ENCODE measurements at regions not wholly inside any gene's neighbourhood (a gene's known extent, or its start where the extent isn't known, plus 50 kb on each side); places are given as distances from the start of the nearest gene placed in this dataset.

GRCh38 chr2:199660167-199660566 lies 190.8 kb downstream of the FTCDNL1 start:
- H3K27ac ChIP-seq, result no peak overlapping the region
- no peaks in the 10 kb centered on the region for H3K4me1 ChIP-seq
- no peaks in the 10 kb centered on the region for H3K36me3 ChIP-seq (ENCODE audit: control insufficient read depth, insufficient read depth, low read length)
- H2AFZ ChIP-seq, result no peak overlapping the region
- TF ChIP-seq, protein P1, sequence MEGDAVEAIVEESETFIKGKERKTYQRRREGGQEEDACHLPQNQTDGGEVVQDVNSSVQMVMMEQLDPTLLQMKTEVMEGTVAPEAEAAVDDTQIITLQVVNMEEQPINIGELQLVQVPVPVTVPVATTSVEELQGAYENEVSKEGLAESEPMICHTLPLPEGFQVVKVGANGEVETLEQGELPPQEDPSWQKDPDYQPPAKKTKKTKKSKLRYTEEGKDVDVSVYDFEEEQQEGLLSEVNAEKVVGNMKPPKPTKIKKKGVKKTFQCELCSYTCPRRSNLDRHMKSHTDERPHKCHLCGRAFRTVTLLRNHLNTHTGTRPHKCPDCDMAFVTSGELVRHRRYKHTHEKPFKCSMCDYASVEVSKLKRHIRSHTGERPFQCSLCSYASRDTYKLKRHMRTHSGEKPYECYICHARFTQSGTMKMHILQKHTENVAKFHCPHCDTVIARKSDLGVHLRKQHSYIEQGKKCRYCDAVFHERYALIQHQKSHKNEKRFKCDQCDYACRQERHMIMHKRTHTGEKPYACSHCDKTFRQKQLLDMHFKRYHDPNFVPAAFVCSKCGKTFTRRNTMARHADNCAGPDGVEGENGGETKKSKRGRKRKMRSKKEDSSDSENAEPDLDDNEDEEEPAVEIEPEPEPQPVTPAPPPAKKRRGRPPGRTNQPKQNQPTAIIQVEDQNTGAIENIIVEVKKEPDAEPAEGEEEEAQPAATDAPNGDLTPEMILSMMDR (IDR thresholded peaks at IDR 0.05), result no peak
- H3K9me3 ChIP-seq (ENCODE audit: control insufficient read depth, low read length), result no peaks in the 10 kb centered on the region
- H3K4me3 ChIP-seq (ENCODE audit: low read depth, low read length), result no peak overlapping the region
- H3K4me2 ChIP-seq (ENCODE audit: low read length), result no peak overlapping the region
- no peaks in the 10 kb centered on the region for H3K27me3 ChIP-seq (ENCODE audit: control insufficient read depth, insufficient read depth, low read length)
- no peaks in the 10 kb centered on the region for H3K79me2 ChIP-seq
- no peak overlapping the region for H3K9ac ChIP-seq

GRCh38 chr2:199659207-199659606 lies 191.8 kb downstream of the FTCDNL1 start:
- no peak overlapping the region for H2AFZ ChIP-seq
- H3K4me3 ChIP-seq (ENCODE audit: low read depth, low read length), result no peak overlapping the region
- H3K9me3 ChIP-seq (ENCODE audit: control insufficient read depth, low read length), result no peaks in the 10 kb centered on the region
- no peak overlapping the region for H3K27ac ChIP-seq
- H3K9ac ChIP-seq, result no peak overlapping the region
- H3K36me3 ChIP-seq (ENCODE audit: control insufficient read depth, insufficient read depth, low read length), result no peaks in the 10 kb centered on the region
- peak overlapping the region; percentile 57 for H3K4me2 ChIP-seq (ENCODE audit: low read length)
- H3K27me3 ChIP-seq (ENCODE audit: control insufficient read depth, insufficient read depth, low read length), result no peaks in the 10 kb centered on the region
- TF ChIP-seq, protein P1 (IDR thresholded peaks at IDR 0.05), result no peak
- H3K4me1 ChIP-seq, result no peaks in the 10 kb centered on the region
- H3K79me2 ChIP-seq, result no peaks in the 10 kb centered on the region

DNA sequence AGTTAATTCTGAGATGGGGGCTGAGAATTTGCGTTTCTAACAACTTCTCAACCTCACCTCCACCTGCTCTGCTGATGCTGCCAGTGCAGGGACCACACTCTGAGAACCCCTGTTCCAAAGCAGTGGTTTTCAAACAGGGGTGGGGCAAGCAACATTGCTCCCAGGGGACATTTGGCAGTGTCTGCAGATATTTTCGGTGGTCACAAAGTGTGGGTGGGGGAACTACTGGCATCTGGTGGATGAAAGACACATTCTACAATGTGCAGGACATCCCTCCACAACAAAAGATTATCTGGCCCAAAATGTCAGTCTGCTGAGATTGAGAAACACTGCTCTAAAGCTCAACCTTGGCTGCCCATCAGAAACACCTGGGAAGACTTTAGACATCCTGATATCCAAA lies 188.7 kb upstream of the SATB2 start:
- Histone ChIP-seq H3K9ac (no peak overlapping the region), H3K36me3 (ENCODE audit: control insufficient read depth, insufficient read depth, low read length) (no peaks in the 10 kb centered on the region), H3K27me3 (ENCODE audit: control insufficient read depth, insufficient read depth, low read length) (no peaks in the 10 kb centered on the region), H2AFZ (no peak overlapping the region), H3K79me2 (no peaks in the 10 kb centered on the region), H3K9me3 (ENCODE audit: control insufficient read depth, low read length) (no peaks in the 10 kb centered on the region), H3K4me3 (ENCODE audit: low read depth, low read length) (no peak overlapping the region), H3K4me1 (no peaks in the 10 kb centered on the region), H3K27ac (no peak overlapping the region), H3K4me2 (ENCODE audit: low read length) (no peak overlapping the region)
- TF ChIP-seq, protein P1 (IDR thresholded peaks at IDR 0.05), result no peak

DNA sequence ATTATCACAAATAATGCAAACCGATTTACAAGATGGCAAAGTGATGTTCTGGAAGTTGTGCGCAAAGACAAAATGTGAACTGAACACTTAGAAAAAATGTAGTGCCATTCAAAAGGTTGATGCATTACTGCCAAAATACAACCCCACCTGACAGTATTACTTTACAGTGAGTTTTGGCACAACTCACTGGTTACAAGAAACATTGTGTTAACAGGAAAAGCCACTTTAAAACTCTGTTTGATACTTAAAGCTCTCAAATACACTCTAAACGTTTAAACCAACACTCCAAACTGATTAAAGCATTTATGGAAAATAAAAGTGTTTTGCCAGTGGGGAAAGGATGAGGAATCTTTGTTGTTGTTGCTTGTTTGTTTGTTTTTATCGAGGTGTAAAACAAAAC lies 173.4 kb upstream of the SATB2 start:
- no peak overlapping the region for H3K4me3 ChIP-seq (ENCODE audit: low read depth, low read length)
- H3K9me3 ChIP-seq (ENCODE audit: control insufficient read depth, low read length), result no peaks in the 10 kb centered on the region
- H3K27me3 ChIP-seq (ENCODE audit: control insufficient read depth, insufficient read depth, low read length), result no peaks in the 10 kb centered on the region
- H3K4me1 ChIP-seq, result no peaks in the 10 kb centered on the region
- TF ChIP-seq, protein P1 (IDR thresholded peaks at IDR 0.05), result no peak
- no peaks in the 10 kb centered on the region for H3K36me3 ChIP-seq (ENCODE audit: control insufficient read depth, insufficient read depth, low read length)
- no peak overlapping the region for H3K4me2 ChIP-seq (ENCODE audit: low read length)
- H2AFZ ChIP-seq, result no peak overlapping the region
- H3K9ac ChIP-seq, result no peak overlapping the region
- H3K27ac ChIP-seq, result no peak overlapping the region
- H3K79me2 ChIP-seq, result no peaks in the 10 kb centered on the region

DNA sequence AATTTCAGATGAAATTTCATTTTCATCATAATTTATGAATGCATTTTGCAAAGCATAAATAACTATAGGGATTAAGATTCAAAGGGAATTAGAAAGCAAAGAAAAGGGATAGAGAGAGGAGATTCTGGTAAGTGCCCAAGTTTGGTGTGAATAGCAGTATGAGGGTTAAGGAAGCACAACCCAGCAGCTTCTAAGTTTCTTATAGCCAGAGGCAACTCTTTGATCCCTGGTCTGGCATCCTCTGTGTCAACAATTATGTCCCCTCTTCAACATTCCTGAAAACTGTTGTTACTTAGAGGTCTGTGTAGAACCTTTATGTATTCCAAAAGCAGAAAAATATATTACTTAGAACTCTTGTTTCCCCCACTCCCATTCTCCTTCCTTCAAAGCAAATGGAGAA lies 171.6 kb upstream of the SATB2 start:
- Histone ChIP-seq H2AFZ (no peak overlapping the region), H3K4me3 (ENCODE audit: low read depth, low read length) (no peak overlapping the region), H3K4me1 (no peaks in the 10 kb centered on the region), H3K27ac (no peak overlapping the region), H3K36me3 (ENCODE audit: control insufficient read depth, insufficient read depth, low read length) (no peaks in the 10 kb centered on the region), H3K79me2 (no peaks in the 10 kb centered on the region), H3K27me3 (ENCODE audit: control insufficient read depth, insufficient read depth, low read length) (no peaks in the 10 kb centered on the region), H3K9ac (no peak overlapping the region), H3K4me2 (ENCODE audit: low read length) (no peak overlapping the region), H3K9me3 (ENCODE audit: control insufficient read depth, low read length) (no peaks in the 10 kb centered on the region)
- TF ChIP-seq, protein P1 (IDR thresholded peaks at IDR 0.05), result no peak

All from parathyroid adenoma (tissue), 2 donors.